ENCODE measurements at regions not wholly inside any gene's neighbourhood (a gene's known extent, or its start where the extent isn't known, plus 50 kb on each side); places are given as distances from the start of the nearest gene placed in this dataset.

DNA sequence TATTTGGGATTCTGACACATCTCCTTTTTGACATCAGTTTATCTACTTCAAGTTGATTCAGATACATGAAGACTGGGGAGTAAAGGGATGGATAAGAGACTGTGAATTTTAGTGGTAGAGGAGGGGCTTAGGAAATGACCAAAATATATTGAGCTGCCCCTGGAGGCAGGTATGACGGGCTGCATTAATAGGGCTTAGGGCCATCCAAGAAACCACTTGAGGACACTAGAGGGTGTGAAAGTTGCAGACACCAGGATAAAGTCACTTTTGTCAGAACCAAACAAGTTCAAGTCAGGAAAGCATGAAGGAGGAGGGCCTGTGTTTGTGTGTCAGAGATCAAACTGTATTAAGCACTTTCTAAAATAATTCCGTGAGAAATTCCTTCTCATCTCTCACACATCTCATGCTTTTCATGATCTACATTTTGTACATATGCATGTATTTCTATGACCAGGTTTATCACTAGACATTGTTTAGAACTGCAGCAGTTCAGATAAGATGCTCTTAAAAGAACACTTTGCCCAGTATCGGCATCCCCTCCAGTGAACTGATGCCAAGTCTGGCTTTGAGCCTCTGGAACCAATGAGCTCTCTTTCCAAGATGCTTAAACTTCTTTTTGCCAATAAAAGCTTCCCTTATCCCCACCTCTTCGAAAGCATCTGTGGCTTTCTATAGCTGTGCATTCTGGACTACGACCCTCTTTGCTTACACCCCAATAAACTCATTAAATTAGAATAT is 136.9 kb downstream of the SLC38A1 start:
- no peak for DNase-seq

- DNase-seq: no peak
Observed at GRCh38 chr12:46127656-46128055, 137.3 kb upstream of the SCAF11 start.

- no peak for DNase-seq
Observed at GRCh38 chr12:46126050-46126727, 135.8 kb upstream of the SCAF11 start.

- DNase-seq: peak; percentile 56
Observed at GRCh38 chr12:46124848-46125619, 134.7 kb upstream of the SCAF11 start.

GRCh38 chr12:46124132-46124847 is 133.9 kb upstream of the SCAF11 start:
- DNase-seq: no peak

- DNase-seq: no peak
Observed at GRCh38 chr12:46112364-46112763, 122.0 kb upstream of the SCAF11 start.

DNA sequence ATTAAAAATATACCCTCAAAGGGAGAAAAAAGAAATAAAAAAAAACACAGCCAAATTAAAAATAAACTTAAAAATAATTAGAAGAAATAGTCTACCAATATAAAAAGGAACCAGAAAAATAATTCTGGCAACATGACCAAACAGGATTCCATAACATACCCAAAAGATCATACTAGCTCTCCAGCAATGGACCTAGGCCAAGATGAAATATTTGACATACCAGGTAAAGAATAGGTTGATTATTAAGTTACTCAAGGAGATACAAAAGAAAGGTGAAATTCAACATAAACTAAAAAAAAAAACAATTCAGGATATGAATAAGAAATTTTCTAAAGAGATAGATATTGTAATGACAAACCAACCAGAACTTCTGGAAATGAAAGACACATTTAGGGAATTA is 121.3 kb upstream of the SCAF11 start:
- DNase-seq: no peak

DNA sequence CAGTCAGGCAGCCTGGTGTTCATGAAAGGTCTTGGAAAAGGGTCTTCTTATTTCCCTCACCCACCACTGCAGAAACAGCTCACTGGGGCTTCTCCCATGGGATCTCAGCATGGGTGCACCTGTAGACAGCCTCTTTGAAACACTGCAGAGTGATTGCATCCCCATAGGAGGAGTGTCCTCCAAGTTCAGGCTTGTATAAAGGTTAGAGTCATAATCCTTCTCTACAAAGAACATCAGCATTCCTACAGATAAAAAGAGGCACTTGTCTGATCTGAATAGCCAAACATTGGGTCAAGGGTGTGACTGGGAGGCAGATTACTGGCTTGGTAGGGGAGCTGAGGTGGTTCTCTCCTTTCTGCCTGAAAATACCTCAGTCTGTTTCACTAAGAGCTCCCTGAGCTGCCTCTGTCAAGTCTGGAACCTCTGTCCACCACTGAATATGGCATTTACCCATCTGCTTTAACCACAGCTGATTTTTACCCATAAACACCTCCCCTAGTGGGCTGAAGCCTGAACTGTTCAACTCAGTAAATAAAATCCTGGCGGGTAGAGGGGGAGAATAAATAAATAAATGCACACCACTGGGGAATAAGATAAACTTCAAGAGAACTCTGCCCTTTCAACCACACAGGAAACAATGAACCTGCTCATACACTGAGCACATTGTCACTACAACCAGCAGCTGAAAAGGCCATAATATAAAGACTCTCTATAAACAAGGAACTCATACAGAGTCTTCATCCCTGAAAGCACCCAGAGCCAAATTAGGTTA is 120.7 kb upstream of the SCAF11 start:
- DNase-seq: no peak

DNA sequence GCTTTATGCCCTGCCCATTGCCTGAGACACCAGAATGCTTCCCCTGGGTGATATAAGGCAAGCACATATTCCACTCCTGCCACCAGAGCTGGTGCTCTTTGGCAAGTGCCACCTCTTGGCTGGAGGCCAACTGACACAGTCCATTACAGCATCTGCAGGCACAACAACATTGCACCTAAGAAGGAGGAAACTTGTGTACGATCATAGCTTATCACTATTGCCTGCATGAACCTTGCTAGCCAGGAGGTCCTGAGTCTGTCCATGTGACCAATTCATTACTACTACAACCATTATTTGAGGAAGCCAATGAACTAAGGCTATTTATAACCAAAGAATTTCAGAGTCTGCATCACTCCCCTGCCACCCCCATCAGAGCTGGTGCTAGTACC is 119.8 kb upstream of the SCAF11 start:
- no peak for DNase-seq

- DNase-seq: no peak
Observed at GRCh38 chr12:46109343-46110222, 119.2 kb upstream of the SCAF11 start.

DNA sequence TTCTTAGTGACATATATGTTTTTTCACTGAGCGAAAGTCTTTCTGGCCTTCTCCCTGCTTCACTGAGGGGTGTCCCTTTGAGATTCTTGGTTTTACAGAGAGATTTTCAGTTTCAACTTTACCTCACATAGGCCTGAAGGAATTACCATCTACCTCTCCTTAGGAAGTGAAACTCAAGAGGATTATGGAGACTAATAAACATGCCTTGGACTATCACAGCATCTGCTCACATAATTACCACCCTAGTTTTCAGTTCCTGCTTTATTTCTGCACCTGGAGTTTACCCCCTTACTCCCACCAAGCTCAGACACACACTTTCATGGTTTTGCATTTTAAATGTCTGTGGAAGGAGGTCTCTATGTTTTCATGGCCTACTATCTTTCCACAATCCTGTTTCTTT is 118.3 kb upstream of the SCAF11 start:
- DNase-seq: no peak

GRCh38 chr12:46107591-46107990 is 117.2 kb upstream of the SCAF11 start:
- DNase-seq: no peak

- no peak for DNase-seq
Observed at GRCh38 chr12:46105735-46106134, 115.4 kb upstream of the SCAF11 start.

DNA sequence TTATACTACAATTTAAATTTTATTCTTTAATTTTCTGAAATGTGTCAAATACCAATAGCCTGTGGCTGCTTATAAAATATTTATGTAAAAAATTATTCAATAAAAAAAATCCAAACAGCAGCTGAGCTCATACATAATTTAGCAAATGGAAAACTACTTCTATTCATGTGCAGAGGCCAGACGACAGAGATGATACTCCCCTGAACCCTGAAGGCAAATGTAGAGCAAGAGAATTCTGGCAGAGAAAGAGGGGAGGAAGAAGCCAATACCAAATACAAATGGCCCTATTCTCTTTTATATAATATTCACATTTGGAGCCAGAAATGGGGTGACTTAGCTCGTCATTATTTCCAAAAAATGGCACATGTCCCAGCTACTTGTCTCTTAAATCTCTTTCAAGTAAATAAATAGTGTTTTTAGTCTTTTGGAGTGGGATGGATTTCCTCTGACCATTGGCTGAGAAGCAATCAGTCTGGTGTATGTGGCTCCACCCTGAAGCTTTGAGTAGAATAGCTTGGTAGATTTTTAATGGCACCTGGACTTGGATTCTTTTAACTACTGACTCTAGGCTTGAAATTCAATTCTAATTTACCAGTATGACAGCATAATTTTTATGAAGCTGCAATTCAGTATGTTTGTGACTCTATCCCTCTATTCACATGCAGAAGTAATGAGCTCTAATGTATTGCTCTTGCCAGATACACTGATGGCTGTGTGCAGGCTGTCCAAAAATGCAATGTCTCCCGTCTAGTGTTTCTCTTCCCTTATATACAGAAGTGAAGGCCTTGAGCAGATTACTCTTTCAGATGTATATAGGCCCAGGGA is 113.4 kb upstream of the SCAF11 start:
- DNase-seq: no peak

DNA sequence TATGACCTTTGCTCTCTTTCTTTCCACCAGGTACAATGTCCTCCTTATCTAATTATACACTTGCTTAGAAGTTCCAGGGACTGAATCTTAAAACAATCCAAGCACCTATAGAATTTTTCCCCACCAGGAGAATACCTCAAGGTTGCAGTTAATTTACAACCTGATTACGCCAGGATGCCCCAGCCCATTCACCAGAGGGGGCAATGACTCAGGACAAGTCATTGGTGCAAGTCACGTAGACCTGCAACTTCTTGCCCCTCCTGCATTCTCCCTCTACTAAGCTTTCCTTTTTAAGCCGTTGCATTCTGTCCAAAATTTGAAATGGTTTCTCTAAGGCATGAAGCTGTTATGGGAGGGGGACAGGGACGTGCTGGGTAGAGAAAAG is 111.1 kb upstream of the SCAF11 start:
- DNase-seq: no peak

GRCh38 chr12:46100551-46101484 is 110.4 kb upstream of the SCAF11 start:
- no peak for DNase-seq

DNA sequence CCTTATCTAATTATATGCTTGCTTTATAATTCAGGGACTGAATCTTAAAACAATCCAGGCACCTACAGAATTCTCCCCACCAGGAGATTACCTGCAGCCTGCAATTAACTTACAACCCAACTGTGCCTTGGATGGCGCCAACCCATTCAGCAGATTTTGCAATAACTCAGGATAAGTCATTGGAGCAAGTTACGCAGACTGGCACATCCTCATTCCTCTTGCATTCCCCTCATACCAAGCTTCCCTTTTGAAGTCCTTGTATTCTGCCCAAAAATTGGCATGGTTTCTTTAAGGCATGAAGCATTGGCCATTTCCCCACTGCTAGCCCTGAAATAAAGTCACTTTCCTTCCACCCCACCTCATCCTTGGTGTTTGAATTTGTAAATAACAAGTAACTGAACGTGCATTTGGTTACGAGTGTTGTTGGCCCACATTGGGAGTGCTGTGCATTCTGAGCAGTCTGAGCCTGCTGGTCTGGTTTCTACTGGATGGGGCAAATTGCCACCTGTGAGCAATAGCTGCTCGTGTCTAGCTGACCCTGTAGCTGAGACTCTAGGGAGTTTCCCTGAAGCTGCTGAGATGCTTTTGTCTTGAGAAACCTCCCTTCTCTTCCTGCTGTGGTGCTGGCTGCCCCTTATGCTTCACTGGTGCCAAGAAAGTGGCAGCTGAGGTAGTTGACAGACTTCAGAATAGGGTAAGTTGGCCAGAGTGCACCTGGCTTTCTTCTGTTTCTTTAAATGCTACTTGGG is 99.2 kb upstream of the SCAF11 start:
- no peak for DNase-seq

DNA sequence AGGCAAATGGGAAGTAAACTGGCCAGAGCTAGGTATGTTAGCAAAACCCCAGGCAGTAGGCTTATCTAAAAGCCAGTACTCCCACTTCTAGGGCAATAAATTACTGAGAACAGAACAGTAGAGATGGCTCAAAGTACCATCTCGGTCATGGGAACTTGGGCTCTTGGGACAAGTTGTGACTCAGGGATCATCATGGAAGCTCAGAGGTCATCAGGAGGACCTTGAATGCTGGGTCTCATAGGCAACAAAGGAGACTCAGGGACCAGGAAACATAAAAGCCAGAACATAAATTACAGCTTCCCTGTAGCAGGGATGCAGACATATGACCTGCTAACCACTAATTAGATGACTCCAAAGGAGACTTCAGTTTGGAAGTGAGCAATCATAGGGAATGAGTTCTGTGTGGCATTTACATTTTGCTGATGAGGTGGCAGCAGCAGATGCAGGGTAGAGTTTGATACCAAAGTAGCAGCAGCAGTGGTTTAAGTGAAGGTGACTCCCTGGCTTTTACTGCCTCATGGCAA is 97.6 kb upstream of the SCAF11 start:
- DNase-seq: no peak

All from CD4-positive, alpha-beta T cell treated with Interleukin-15 for 1 hour (primary cell).